ENCODE measurements at regions not wholly inside any gene's neighbourhood (a gene's known extent, or its start where the extent isn't known, plus 50 kb on each side); places are given as distances from the start of the nearest gene placed in this dataset.

DNA sequence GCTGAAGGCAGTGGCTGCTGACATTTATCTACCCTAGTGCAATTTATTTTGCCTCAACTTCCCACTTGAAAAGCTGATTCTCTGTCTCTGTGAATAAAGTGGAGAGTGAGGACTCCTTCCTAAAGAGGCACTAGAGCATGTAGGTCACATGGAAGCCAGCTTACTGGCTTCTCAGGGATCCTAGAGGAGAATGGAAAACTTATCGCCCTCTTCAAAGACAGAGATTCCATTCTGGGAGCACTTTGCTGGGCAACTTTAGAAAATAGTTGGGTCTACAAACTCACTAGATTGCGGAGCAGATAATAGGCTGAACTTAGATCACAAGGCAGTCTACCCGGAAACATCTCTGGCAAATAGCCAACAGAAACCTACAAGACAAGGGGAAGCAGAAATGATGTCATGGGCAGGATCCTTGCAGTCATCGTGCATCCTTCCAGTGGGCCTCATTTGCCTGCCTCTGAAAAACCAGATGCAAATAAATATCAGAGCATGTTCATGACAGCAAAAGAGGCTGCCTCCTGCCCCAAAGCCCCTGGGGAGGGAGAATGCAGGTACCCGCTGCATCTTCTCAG, 104.8 kb upstream of the BARHL2 start:
- TF ChIP-seq POLR2A (IDR thresholded peaks at IDR 0.05) (no peak), CTCF (IDR thresholded peaks at IDR 0.05) (no peak)

All from ovary (tissue), 3 donors.